ENCODE measurements at regions not wholly inside any gene's neighbourhood (a gene's known extent, or its start where the extent isn't known, plus 50 kb on each side); places are given as distances from the start of the nearest gene placed in this dataset.

DNA sequence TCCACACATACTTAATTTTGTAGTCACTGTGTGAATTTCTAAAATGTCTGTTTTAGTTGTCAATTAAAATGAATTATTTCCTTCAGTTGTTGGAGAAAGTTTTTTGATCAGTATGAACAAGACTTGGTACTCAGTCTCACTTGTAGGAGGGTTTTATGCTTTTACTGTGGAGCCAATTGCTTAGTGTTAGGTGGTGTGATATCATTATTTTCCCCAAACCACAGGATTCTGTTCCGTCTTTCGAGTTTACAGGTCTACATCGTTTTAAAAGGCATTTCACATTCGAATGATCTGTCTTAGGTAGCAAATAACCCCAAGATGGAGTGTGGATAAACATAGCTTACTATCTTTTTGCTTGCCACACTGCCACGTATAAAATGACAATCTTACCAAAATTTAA is 803.1 kb downstream of the SATB2 start (continued):
- TF ChIP-seq TEAD1 (CRISPR knock-in tag; IDR thresholded peaks at IDR 0.05): no peak
- TF ChIP-seq, protein P1, sequence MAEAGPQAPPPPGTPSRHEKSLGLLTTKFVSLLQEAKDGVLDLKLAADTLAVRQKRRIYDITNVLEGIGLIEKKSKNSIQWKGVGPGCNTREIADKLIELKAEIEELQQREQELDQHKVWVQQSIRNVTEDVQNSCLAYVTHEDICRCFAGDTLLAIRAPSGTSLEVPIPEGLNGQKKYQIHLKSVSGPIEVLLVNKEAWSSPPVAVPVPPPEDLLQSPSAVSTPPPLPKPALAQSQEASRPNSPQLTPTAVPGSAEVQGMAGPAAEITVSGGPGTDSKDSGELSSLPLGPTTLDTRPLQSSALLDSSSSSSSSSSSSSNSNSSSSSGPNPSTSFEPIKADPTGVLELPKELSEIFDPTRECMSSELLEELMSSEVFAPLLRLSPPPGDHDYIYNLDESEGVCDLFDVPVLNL (CRISPR knock-in tag; IDR thresholded peaks at IDR 0.05; ENCODE audit: borderline replicate concordance, low read depth): no peak
- TF ChIP-seq HMGA2 (CRISPR knock-in tag; IDR thresholded peaks at IDR 0.05): no peak
- no peak for TF ChIP-seq SP1 (CRISPR knock-in tag; conservative IDR thresholded peaks at IDR 0.05)
- no peak for TF ChIP-seq JAZF1 (CRISPR knock-in tag; IDR thresholded peaks at IDR 0.05)
- no peak for TF ChIP-seq TCF7 (CRISPR knock-in tag; IDR thresholded peaks at IDR 0.05; ENCODE audit: low read depth)
- TF ChIP-seq, protein P2, sequence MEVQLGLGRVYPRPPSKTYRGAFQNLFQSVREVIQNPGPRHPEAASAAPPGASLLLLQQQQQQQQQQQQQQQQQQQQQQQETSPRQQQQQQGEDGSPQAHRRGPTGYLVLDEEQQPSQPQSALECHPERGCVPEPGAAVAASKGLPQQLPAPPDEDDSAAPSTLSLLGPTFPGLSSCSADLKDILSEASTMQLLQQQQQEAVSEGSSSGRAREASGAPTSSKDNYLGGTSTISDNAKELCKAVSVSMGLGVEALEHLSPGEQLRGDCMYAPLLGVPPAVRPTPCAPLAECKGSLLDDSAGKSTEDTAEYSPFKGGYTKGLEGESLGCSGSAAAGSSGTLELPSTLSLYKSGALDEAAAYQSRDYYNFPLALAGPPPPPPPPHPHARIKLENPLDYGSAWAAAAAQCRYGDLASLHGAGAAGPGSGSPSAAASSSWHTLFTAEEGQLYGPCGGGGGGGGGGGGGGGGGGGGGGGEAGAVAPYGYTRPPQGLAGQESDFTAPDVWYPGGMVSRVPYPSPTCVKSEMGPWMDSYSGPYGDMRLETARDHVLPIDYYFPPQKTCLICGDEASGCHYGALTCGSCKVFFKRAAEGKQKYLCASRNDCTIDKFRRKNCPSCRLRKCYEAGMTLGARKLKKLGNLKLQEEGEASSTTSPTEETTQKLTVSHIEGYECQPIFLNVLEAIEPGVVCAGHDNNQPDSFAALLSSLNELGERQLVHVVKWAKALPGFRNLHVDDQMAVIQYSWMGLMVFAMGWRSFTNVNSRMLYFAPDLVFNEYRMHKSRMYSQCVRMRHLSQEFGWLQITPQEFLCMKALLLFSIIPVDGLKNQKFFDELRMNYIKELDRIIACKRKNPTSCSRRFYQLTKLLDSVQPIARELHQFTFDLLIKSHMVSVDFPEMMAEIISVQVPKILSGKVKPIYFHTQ (CRISPR knock-in tag; IDR thresholded peaks at IDR 0.05): no peak
- no peak for TF ChIP-seq IRF2 (CRISPR knock-in tag; IDR thresholded peaks at IDR 0.05; ENCODE audit: borderline replicate concordance, low read depth)
- TF ChIP-seq, protein P3, sequence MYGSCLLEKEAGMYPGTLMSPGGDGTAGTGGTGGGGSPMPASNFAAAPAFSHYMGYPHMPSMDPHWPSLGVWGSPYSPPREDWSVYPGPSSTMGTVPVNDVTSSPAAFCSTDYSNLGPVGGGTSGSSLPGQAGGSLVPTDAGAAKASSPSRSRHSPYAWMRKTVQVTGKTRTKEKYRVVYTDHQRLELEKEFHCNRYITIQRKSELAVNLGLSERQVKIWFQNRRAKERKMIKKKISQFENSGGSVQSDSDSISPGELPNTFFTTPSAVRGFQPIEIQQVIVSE (CRISPR knock-in tag; IDR thresholded peaks at IDR 0.05; ENCODE audit: borderline replicate concordance): no peak
- TF ChIP-seq, protein P4, sequence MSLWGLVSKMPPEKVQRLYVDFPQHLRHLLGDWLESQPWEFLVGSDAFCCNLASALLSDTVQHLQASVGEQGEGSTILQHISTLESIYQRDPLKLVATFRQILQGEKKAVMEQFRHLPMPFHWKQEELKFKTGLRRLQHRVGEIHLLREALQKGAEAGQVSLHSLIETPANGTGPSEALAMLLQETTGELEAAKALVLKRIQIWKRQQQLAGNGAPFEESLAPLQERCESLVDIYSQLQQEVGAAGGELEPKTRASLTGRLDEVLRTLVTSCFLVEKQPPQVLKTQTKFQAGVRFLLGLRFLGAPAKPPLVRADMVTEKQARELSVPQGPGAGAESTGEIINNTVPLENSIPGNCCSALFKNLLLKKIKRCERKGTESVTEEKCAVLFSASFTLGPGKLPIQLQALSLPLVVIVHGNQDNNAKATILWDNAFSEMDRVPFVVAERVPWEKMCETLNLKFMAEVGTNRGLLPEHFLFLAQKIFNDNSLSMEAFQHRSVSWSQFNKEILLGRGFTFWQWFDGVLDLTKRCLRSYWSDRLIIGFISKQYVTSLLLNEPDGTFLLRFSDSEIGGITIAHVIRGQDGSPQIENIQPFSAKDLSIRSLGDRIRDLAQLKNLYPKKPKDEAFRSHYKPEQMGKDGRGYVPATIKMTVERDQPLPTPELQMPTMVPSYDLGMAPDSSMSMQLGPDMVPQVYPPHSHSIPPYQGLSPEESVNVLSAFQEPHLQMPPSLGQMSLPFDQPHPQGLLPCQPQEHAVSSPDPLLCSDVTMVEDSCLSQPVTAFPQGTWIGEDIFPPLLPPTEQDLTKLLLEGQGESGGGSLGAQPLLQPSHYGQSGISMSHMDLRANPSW (CRISPR knock-in tag; conservative IDR thresholded peaks at IDR 0.05; ENCODE audit: low read depth): no peak

DNA sequence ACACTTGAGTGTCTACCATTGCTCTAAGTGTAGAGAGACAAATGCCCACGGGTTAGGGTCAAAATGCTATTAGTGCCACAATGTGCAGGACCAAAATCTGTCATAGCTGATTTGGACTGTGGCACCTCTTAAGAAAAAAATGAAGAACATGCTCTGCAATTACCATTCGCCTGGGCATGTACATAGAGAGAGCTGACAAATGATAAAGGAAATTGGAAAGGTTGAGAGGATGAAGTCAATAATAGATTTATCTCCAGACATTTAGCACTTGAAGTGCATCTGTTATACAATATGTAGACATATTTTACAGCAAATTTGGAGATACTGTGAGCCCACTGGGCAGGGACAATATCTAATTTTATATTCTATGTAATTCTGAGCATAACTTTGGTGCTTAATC is 804.4 kb downstream of the SATB2 start:
- H3K27ac Mint-ChIP-seq: no peak overlapping the region
- H3K27me3 Mint-ChIP-seq (ENCODE audit: low read depth): no peaks in the 10 kb centered on the region
- DNase-seq (ENCODE audit: low spot score) (no peak), ATAC-seq (no peak)
- ChIA-PET CTCF (no interaction called here), POLR2A (no interaction called here)
- no peaks in the 10 kb centered on the region for H3K9me3 Mint-ChIP-seq
- H3K4me1 Mint-ChIP-seq: no peaks in the 10 kb centered on the region
- H3K4me3 Mint-ChIP-seq: no peak overlapping the region
- H3K36me3 Mint-ChIP-seq: no peaks in the 10 kb centered on the region
- TF ChIP-seq, protein P5, sequence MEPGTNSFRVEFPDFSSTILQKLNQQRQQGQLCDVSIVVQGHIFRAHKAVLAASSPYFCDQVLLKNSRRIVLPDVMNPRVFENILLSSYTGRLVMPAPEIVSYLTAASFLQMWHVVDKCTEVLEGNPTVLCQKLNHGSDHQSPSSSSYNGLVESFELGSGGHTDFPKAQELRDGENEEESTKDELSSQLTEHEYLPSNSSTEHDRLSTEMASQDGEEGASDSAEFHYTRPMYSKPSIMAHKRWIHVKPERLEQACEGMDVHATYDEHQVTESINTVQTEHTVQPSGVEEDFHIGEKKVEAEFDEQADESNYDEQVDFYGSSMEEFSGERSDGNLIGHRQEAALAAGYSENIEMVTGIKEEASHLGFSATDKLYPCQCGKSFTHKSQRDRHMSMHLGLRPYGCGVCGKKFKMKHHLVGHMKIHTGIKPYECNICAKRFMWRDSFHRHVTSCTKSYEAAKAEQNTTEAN (CRISPR knock-in tag; IDR thresholded peaks at IDR 0.05): no peak
- no peak for TF ChIP-seq TEAD1 (CRISPR knock-in tag; IDR thresholded peaks at IDR 0.05)
- TF ChIP-seq CBFB (CRISPR knock-in tag; IDR thresholded peaks at IDR 0.05; ENCODE audit: low read depth): no peak
- TF ChIP-seq, protein P6, sequence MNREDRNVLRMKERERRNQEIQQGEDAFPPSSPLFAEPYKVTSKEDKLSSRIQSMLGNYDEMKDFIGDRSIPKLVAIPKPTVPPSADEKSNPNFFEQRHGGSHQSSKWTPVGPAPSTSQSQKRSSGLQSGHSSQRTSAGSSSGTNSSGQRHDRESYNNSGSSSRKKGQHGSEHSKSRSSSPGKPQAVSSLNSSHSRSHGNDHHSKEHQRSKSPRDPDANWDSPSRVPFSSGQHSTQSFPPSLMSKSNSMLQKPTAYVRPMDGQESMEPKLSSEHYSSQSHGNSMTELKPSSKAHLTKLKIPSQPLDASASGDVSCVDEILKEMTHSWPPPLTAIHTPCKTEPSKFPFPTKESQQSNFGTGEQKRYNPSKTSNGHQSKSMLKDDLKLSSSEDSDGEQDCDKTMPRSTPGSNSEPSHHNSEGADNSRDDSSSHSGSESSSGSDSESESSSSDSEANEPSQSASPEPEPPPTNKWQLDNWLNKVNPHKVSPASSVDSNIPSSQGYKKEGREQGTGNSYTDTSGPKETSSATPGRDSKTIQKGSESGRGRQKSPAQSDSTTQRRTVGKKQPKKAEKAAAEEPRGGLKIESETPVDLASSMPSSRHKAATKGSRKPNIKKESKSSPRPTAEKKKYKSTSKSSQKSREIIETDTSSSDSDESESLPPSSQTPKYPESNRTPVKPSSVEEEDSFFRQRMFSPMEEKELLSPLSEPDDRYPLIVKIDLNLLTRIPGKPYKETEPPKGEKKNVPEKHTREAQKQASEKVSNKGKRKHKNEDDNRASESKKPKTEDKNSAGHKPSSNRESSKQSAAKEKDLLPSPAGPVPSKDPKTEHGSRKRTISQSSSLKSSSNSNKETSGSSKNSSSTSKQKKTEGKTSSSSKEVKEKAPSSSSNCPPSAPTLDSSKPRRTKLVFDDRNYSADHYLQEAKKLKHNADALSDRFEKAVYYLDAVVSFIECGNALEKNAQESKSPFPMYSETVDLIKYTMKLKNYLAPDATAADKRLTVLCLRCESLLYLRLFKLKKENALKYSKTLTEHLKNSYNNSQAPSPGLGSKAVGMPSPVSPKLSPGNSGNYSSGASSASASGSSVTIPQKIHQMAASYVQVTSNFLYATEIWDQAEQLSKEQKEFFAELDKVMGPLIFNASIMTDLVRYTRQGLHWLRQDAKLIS (CRISPR knock-in tag; IDR thresholded peaks at IDR 0.05; ENCODE audit: borderline replicate concordance): no peak
- TF ChIP-seq MYBL2 (CRISPR knock-in tag; IDR thresholded peaks at IDR 0.05): no peak
- no peak for TF ChIP-seq NFYB (CRISPR knock-in tag; conservative IDR thresholded peaks at IDR 0.05; ENCODE audit: low read depth)
- no peak for TF ChIP-seq ZBTB21 (CRISPR knock-in tag; IDR thresholded peaks at IDR 0.05; ENCODE audit: borderline replicate concordance)
- TF ChIP-seq, protein P7, sequence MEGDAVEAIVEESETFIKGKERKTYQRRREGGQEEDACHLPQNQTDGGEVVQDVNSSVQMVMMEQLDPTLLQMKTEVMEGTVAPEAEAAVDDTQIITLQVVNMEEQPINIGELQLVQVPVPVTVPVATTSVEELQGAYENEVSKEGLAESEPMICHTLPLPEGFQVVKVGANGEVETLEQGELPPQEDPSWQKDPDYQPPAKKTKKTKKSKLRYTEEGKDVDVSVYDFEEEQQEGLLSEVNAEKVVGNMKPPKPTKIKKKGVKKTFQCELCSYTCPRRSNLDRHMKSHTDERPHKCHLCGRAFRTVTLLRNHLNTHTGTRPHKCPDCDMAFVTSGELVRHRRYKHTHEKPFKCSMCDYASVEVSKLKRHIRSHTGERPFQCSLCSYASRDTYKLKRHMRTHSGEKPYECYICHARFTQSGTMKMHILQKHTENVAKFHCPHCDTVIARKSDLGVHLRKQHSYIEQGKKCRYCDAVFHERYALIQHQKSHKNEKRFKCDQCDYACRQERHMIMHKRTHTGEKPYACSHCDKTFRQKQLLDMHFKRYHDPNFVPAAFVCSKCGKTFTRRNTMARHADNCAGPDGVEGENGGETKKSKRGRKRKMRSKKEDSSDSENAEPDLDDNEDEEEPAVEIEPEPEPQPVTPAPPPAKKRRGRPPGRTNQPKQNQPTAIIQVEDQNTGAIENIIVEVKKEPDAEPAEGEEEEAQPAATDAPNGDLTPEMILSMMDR (IDR thresholded peaks at IDR 0.05): no peak
- no peak for TF ChIP-seq GABPB1 (CRISPR knock-in tag; IDR thresholded peaks at IDR 0.05)
- TF ChIP-seq ZNF263 (CRISPR knock-in tag; IDR thresholded peaks at IDR 0.05; ENCODE audit: low read depth): no peak
- TF ChIP-seq ZNF138 (CRISPR knock-in tag; conservative IDR thresholded peaks at IDR 0.05): no peak
- TF ChIP-seq NFE2L1 (CRISPR knock-in tag; IDR thresholded peaks at IDR 0.05): no peak

Measured in WTC11 (cell line).